Calu3 (cell line): ENCODE measurements at regions not wholly inside any gene's neighbourhood (a gene's known extent, or its start where the extent isn't known, plus 50 kb on each side); places are given as distances from the start of the nearest gene placed in this dataset.

Experiments used
- BruUV-seq: library from RNA; stranded (reverse); fragments of 400-500 nt; replicated peaks from 2 replicates; lab custom pipeline; 2021; lab: Mats Ljungman, UMichigan
- CTCF ChIA-PET: fragments of 300-600 bp; sonication (Branson Sonifier 250); formaldehyde crosslinking; loops from one replicate; lab custom pipeline; 2022; ENCODE audit warnings: antibody characterized with exemption; lab: Charles Lee
- DNase-seq: peaks from one replicate; pipeline ENCODE4 v3.0.0; 2022
- H3K27ac Mint-ChIP-seq: one replicate; pipeline ENCODE4 v1.8.0; 2022; ENCODE audit warnings: mixed read lengths; ENCODE audit not compliant: unreplicated experiment
- H3K27me3 Mint-ChIP-seq: one replicate; pipeline ENCODE4 v1.8.0; 2022; ENCODE audit warnings: mixed read lengths; ENCODE audit not compliant: unreplicated experiment
- H3K36me3 Mint-ChIP-seq: one replicate; pipeline ENCODE4 v1.8.0; 2022; ENCODE audit warnings: mild to moderate bottlenecking, moderate library complexity, mixed read lengths; ENCODE audit not compliant: insufficient read depth, unreplicated experiment
- H3K4me1 Mint-ChIP-seq: one replicate; pipeline ENCODE4 v1.8.0; 2022; ENCODE audit warnings: mild to moderate bottlenecking, low read depth, mixed read lengths; ENCODE audit not compliant: unreplicated experiment
- H3K4me3 Mint-ChIP-seq: one replicate; pipeline ENCODE4 v1.8.0; 2022; ENCODE audit warnings: mild to moderate bottlenecking, low read depth, moderate library complexity, mixed read lengths; ENCODE audit not compliant: unreplicated experiment
- H3K9me3 Mint-ChIP-seq: one replicate; pipeline ENCODE4 v1.8.0; 2022; ENCODE audit warnings: low read depth, mixed read lengths; ENCODE audit not compliant: unreplicated experiment
- CTCF ChIP-seq: fragments of 200-600 bp; IDR thresholded peaks from one replicate; pipeline ENCODE4 v1.8.0; 2022; ENCODE audit warnings: antibody characterized with exemption; ENCODE audit not compliant: unreplicated experiment
- intact Hi-C: fragments of 100-400 bp; cut with micrococcal nuclease; formaldehyde crosslinking; loops from one replicate; pipeline ENCODE4 v1.10.0; 2022; ENCODE audit not compliant: unreplicated experiment

GRCh38 chr10:7075851-7076250 is 335.0 kb downstream of the SFMBT2 start:
- CTCF ChIA-PET = no interaction called here
- no peak for TF ChIP-seq CTCF
- intact Hi-C loops = no loop called here
- no peak overlapping the region for H3K27ac Mint-ChIP-seq
- no TSS peak for BruUV-seq
- H3K4me3 Mint-ChIP-seq = no peak overlapping the region
- no peaks in the 10 kb centered on the region for H3K4me1 Mint-ChIP-seq
- no peaks in the 10 kb centered on the region for H3K36me3 Mint-ChIP-seq
- H3K27me3 Mint-ChIP-seq = peaks cover 63% of the 10 kb centered on the region
- no peak for DNase-seq
- no peaks in the 10 kb centered on the region for H3K9me3 Mint-ChIP-seq

- H3K4me1 Mint-ChIP-seq = no peaks in the 10 kb centered on the region
- DNase-seq = no peak
- H3K27ac Mint-ChIP-seq = no peak overlapping the region
- no peaks in the 10 kb centered on the region for H3K9me3 Mint-ChIP-seq
- TF ChIP-seq CTCF = no peak
- CTCF ChIA-PET = no interaction called here
- peaks cover 56% of the 10 kb centered on the region for H3K27me3 Mint-ChIP-seq
- no peaks in the 10 kb centered on the region for H3K36me3 Mint-ChIP-seq
- no TSS peak for BruUV-seq
- no peak overlapping the region for H3K4me3 Mint-ChIP-seq
- intact Hi-C loops = no loop called here
Observed at GRCh38 chr10:7075110-7075509, 335.7 kb downstream of the SFMBT2 start.

GRCh38 chr10:7071421-7071820 is 339.4 kb downstream of the SFMBT2 start:
- Mint-ChIP-seq H3K36me3 (no peaks in the 10 kb centered on the region), H3K4me3 (no peak overlapping the region), H3K4me1 (no peaks in the 10 kb centered on the region), H3K27me3 (peaks cover 36% of the 10 kb centered on the region), H3K27ac (no peak overlapping the region), H3K9me3 (no peaks in the 10 kb centered on the region)
- BruUV-seq = no TSS peak
- intact Hi-C loops = no loop called here
- DNase-seq = no peak
- TF ChIP-seq CTCF = no peak
- CTCF ChIA-PET = no interaction called here

- Mint-ChIP-seq H3K27ac (no peak overlapping the region), H3K4me1 (no peaks in the 10 kb centered on the region), H3K4me3 (no peak overlapping the region), H3K9me3 (no peaks in the 10 kb centered on the region), H3K27me3 (peaks cover 31% of the 10 kb centered on the region), H3K36me3 (no peaks in the 10 kb centered on the region)
- DNase-seq = no peak
- CTCF ChIA-PET = interaction anchor here (0.6 kb wide), 1 partner anchor 151 kb away, joined by 3 read pairs; no protein-coding TSS in a partner anchor
- intact Hi-C loops = no loop called here
- no TSS peak for BruUV-seq
- TF ChIP-seq CTCF = no peak
Observed at GRCh38 chr10:7070950-7071349, 339.9 kb downstream of the SFMBT2 start.

GRCh38 chr10:7069706-7070105 is 341.1 kb downstream of the SFMBT2 start:
- DNase-seq = no peak
- TF ChIP-seq CTCF = no peak
- Mint-ChIP-seq H3K4me3 (no peak overlapping the region), H3K36me3 (no peaks in the 10 kb centered on the region), H3K27ac (no peak overlapping the region), H3K27me3 (peaks cover 21% of the 10 kb centered on the region), H3K4me1 (no peaks in the 10 kb centered on the region), H3K9me3 (no peaks in the 10 kb centered on the region)
- intact Hi-C loops = no loop called here
- BruUV-seq = no TSS peak
- CTCF ChIA-PET = no interaction called here
